Adipocyte (in vitro differentiated cells): ENCODE measurements at regions not wholly inside any gene's neighbourhood (a gene's known extent, or its start where the extent isn't known, plus 50 kb on each side); places are given as distances from the start of the nearest gene placed in this dataset.

Experiments used
- DNase-seq: peaks from one replicate; pipeline ENCODE4 v3.0.0-alpha.2; 2015; ENCODE audit warnings: low read depth
- H3K27me3 ChIP-seq: replicated peaks from 2 replicates; pipeline ENCODE4 v1.7.0; 2013; ENCODE audit warnings: mild to moderate bottlenecking, low read length, moderate library complexity; ENCODE audit not compliant: control insufficient read depth, insufficient read depth
- H3K36me3 ChIP-seq: 2 replicates; pipeline ENCODE4 v1.7.0; 2013; ENCODE audit warnings: low read length, mild to moderate bottlenecking, moderate library complexity; ENCODE audit not compliant: control insufficient read depth, insufficient read depth, severe bottlenecking
- H3K4me1 ChIP-seq: 2 replicates; pipeline ENCODE4 v1.7.0; 2013; ENCODE audit warnings: mild to moderate bottlenecking, low read length, moderate library complexity; ENCODE audit not compliant: control insufficient read depth, insufficient read depth
- H3K4me3 ChIP-seq: 2 replicates; pipeline ENCODE4 v1.7.0; 2013; ENCODE audit warnings: mild to moderate bottlenecking, low read length, moderate library complexity
- H3K9ac ChIP-seq: 2 replicates; pipeline ENCODE4 v1.7.0; 2013; ENCODE audit warnings: mild to moderate bottlenecking, low read length, moderate library complexity
- H3K9me3 ChIP-seq: 2 replicates; pipeline ENCODE4 v1.7.0; 2013; ENCODE audit warnings: mild to moderate bottlenecking, low read length, moderate library complexity; ENCODE audit not compliant: control insufficient read depth

DNA sequence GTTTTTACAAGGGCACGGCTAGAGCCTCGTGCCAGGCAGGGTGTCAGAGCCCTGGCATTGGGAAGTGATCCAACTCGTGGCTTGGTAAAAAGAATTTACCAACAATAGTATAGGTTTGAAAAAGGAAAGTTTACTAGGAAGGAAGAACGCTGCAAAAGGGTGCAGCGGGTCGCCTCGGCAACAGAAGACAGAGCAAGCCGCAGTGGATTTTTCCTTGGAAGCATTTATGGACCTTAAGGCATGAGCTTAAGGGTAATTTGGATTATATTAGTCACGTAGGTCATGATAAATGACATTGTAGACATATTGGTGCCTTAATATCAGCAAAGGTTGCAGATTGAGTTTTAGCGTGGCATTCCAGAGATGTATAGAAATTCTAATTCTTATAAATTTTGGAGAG is 163.4 kb upstream of the PPP2R3A start:
- Histone ChIP-seq H3K9me3 (no peaks in the 10 kb centered on the region), H3K27me3 (peaks cover 12% of the 10 kb centered on the region), H3K9ac (no peak overlapping the region), H3K4me1 (no peaks in the 10 kb centered on the region), H3K4me3 (no peak overlapping the region), H3K36me3 (no peaks in the 10 kb centered on the region)
- no peak for DNase-seq

GRCh38 chr3:135803028-135803692 is 162.4 kb upstream of the PPP2R3A start:
- H3K4me3 ChIP-seq = no peak overlapping the region
- H3K36me3 ChIP-seq = no peaks in the 10 kb centered on the region
- no peaks in the 10 kb centered on the region for H3K4me1 ChIP-seq
- no peak overlapping the region for H3K9ac ChIP-seq
- no peak for DNase-seq
- no peaks in the 10 kb centered on the region for H3K9me3 ChIP-seq
- H3K27me3 ChIP-seq = peaks cover 17% of the 10 kb centered on the region

DNA sequence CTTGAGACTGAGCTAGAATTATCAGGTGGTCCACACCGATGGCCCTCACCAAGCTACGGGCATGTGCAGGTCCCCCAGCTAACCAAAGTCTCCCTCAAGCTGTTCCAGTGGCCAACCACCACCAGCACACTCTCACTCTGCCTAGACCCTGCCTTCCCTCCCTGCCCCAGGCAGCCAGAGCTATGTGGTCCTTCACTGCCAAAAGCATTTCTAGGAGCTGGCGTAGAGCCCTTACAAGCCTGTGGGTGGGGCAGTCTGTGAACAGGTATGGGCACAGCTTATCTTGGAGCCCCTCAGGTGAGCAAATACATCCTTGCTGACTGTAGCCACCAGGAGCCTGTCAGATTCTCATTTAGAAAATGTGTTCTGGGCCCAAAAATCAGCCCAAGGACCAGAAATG is 159.8 kb upstream of the PPP2R3A start:
- Histone ChIP-seq H3K9ac (no peak overlapping the region), H3K36me3 (no peaks in the 10 kb centered on the region), H3K27me3 (peaks cover 31% of the 10 kb centered on the region), H3K9me3 (no peaks in the 10 kb centered on the region), H3K4me1 (no peaks in the 10 kb centered on the region), H3K4me3 (no peak overlapping the region)
- DNase-seq = no peak

DNA sequence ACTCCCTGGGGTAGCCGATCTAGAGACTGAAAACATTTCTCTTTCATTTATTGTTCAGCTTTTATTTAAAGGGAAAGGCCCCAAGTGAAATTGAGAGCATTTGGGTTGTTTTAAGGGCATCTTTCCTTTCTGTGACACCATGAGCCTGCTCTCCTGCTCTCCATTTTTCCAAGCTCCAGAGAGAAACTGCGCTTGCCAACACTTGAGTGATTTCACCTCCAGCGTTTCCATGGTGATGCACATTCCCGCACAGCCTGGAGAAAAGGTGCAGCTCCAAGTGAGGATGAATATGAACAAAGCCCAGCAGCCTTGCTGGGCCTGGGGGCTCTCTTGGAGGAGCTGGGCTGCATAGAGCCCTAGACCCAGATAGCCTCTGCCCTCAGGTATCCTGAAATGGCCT is 159.2 kb upstream of the PPP2R3A start:
- no peak overlapping the region for H3K9ac ChIP-seq
- no peaks in the 10 kb centered on the region for H3K36me3 ChIP-seq
- DNase-seq = no peak
- no peaks in the 10 kb centered on the region for H3K9me3 ChIP-seq
- H3K4me3 ChIP-seq = no peak overlapping the region
- H3K27me3 ChIP-seq = peaks cover 34% of the 10 kb centered on the region
- no peaks in the 10 kb centered on the region for H3K4me1 ChIP-seq

DNA sequence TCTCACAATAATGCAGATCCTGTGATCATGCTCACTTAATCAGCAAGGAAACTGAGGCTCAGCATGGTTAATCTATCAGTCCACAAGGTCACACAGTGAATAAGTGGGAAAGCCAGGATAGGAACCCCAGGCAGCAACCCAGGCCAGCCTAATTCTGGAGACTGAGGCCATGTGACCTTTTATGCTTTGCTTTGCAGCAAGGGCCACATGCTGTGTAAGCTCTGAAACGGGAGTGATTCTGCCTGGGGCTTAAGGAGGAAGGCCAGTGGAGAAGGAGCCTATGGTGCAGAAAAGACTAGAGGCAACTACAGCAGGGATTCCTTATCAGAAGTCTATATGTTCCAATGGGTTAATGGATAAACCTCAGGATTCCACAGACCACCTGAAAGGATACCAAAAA is 157.6 kb upstream of the PPP2R3A start:
- Histone ChIP-seq H3K27me3 (peaks cover 35% of the 10 kb centered on the region), H3K4me3 (no peak overlapping the region), H3K36me3 (no peaks in the 10 kb centered on the region), H3K9ac (no peak overlapping the region), H3K9me3 (no peaks in the 10 kb centered on the region), H3K4me1 (no peaks in the 10 kb centered on the region)
- no peak for DNase-seq

- no peak overlapping the region for H3K9ac ChIP-seq
- no peak for DNase-seq
- no peaks in the 10 kb centered on the region for H3K9me3 ChIP-seq
- H3K36me3 ChIP-seq = no peaks in the 10 kb centered on the region
- peaks cover 35% of the 10 kb centered on the region for H3K27me3 ChIP-seq
- H3K4me3 ChIP-seq = no peak overlapping the region
- no peaks in the 10 kb centered on the region for H3K4me1 ChIP-seq
Observed at GRCh38 chr3:135809021-135809634, 156.4 kb upstream of the PPP2R3A start.

DNA sequence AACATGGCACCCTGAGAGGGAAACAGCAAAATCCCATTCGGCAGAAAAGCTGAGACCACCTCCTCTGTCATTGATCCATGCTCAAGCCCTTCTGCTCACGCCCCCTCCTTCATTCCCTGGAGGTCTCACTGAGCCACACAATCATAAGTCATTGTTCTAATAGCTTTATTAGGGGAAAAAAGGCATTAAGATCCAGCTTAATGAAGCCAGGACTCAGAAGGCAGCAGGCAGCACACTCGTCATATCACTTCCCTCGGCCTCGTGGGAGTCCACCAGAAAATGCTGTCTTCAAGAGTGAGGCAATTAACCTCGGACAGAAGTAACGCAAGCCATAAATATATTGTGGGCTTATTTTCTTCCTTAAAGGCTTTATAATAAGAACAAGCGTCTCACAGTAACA is 153.9 kb upstream of the PPP2R3A start:
- Histone ChIP-seq H3K4me1 (no peaks in the 10 kb centered on the region), H3K36me3 (no peaks in the 10 kb centered on the region), H3K9ac (no peak overlapping the region), H3K9me3 (no peaks in the 10 kb centered on the region), H3K27me3 (peaks cover 33% of the 10 kb centered on the region), H3K4me3 (no peak overlapping the region)
- no peak for DNase-seq

- H3K9me3 ChIP-seq = no peaks in the 10 kb centered on the region
- H3K4me3 ChIP-seq = no peak overlapping the region
- H3K36me3 ChIP-seq = no peaks in the 10 kb centered on the region
- H3K4me1 ChIP-seq = no peaks in the 10 kb centered on the region
- no peak overlapping the region for H3K9ac ChIP-seq
- DNase-seq = no peak
- peaks cover 29% of the 10 kb centered on the region for H3K27me3 ChIP-seq
Observed at GRCh38 chr3:135812057-135812456, 153.5 kb upstream of the PPP2R3A start.

GRCh38 chr3:135834465-135834864 is 131.1 kb upstream of the PPP2R3A start:
- H3K36me3 ChIP-seq = no peaks in the 10 kb centered on the region
- DNase-seq = no peak
- H3K9me3 ChIP-seq = no peaks in the 10 kb centered on the region

GRCh38 chr3:135837977-135838631 is 127.4 kb upstream of the PPP2R3A start:
- no peaks in the 10 kb centered on the region for H3K27me3 ChIP-seq
- no peak for DNase-seq
- no peaks in the 10 kb centered on the region for H3K9me3 ChIP-seq
- H3K36me3 ChIP-seq = no peaks in the 10 kb centered on the region
- peaks cover 21% of the 10 kb centered on the region for H3K4me1 ChIP-seq
- H3K9ac ChIP-seq = no peak overlapping the region
- no peak overlapping the region for H3K4me3 ChIP-seq

More at GRCh38 chr3:135834465-135834864, 131.1 kb upstream of the PPP2R3A start:
- H3K4me1 ChIP-seq = peaks cover 21% of the 10 kb centered on the region
- no peak overlapping the region for H3K4me3 ChIP-seq
- no peaks in the 10 kb centered on the region for H3K27me3 ChIP-seq
- H3K9ac ChIP-seq = no peak overlapping the region

GRCh38 chr3:135840436-135840835 is 125.1 kb upstream of the PPP2R3A start:
- Histone ChIP-seq H3K4me3 (no peak overlapping the region), H3K4me1 (peaks cover 5% of the 10 kb centered on the region), H3K9ac (no peak overlapping the region), H3K9me3 (no peaks in the 10 kb centered on the region), H3K36me3 (no peaks in the 10 kb centered on the region), H3K27me3 (no peaks in the 10 kb centered on the region)
- DNase-seq = no peak
